Stimulated activated memory B cell treated with anti-CD40 and anti-IgM and Interleukin-4, amounts not matched to agents 10 μg/mL and 1 μg/mL and 100 μg/mL, for 72 hours (primary cell): ENCODE measurements at regions not wholly inside any gene's neighbourhood (a gene's known extent, or its start where the extent isn't known, plus 50 kb on each side); places are given as distances from the start of the nearest gene placed in this dataset.
"Not testable (repeated sequence)": the region's sequence is repeated elsewhere in the genome, so short reads cannot be mapped to it uniquely, and the experiment has no call there.

ENCODE experiments used
- ATAC-seq: fragments of 150-1000 bp; cut with Tn5 transposase; 2 replicates; pipeline ENCODE4 v1.10.0; 2021
- H3K27ac Mint-ChIP-seq: one replicate; pipeline ENCODE4 v1.8.0; 2022; ENCODE audit warnings: mild to moderate bottlenecking, mixed read lengths
- H3K27me3 Mint-ChIP-seq: one replicate; pipeline ENCODE4 v1.8.0; 2022; ENCODE audit warnings: mixed read lengths
- H3K36me3 Mint-ChIP-seq: one replicate; pipeline ENCODE4 v1.8.0; 2022; ENCODE audit warnings: mixed read lengths
- H3K4me1 Mint-ChIP-seq: one replicate; pipeline ENCODE4 v1.8.0; 2022; ENCODE audit warnings: mixed read lengths
- H3K4me3 Mint-ChIP-seq: one replicate; pipeline ENCODE4 v1.8.0; 2022; ENCODE audit warnings: mild to moderate bottlenecking, moderate library complexity, mixed read lengths
- H3K9me3 Mint-ChIP-seq: one replicate; pipeline ENCODE4 v1.8.0; 2022; ENCODE audit warnings: mixed read lengths

DNA sequence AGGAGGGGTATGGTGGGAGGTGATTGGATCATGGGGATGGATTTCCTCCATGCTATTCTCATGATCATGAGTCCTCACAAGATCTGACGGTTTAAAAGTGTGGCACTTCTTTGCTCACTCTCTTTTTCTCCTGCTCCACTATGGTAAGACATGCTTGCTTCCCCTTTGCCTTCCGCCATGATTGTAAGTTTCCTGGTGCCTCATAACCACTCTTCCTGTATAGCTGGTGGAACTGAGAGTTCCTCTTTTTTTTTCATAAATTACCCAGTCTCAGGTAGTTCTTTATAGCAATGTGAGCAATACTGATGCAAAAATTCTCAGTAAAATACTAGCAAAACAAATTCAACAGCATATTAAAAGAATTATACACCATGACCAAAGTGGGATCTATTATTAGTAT, 728.5 kb upstream of the SLC8A1 start:
- peaks cover 7% of the 10 kb centered on the region for H3K9me3 Mint-ChIP-seq

DNA sequence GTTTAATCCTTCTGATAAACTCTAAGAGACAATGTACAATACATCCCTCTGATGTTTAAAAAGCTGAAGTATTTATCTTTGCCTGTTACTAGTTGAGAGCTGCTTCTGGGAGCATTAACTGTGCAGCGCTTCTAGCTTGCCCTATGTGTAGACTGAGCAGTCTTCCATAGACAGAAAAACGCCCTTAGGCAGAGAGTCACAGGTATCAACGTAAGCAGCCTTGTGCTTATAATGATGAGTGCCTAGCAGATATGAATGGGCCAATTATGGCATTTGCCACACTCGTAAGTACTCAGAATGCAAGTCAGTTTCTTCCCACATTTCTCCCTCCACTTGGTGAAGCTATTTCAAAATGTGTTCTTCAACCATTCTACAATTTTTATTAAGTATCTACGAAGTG, 731.1 kb upstream of the SLC8A1 start:
- Mint-ChIP-seq H3K9me3 (peaks cover 7% of the 10 kb centered on the region), H3K27ac (no peak overlapping the region), H3K4me3 (no peak overlapping the region), H3K27me3 (no peaks in the 10 kb centered on the region), H3K4me1 (no peaks in the 10 kb centered on the region), H3K36me3 (no peaks in the 10 kb centered on the region)
- ATAC-seq, result no peak

More for the DNA sequence above, 728.5 kb upstream of the SLC8A1 start:
- no peaks in the 10 kb centered on the region for H3K4me1 Mint-ChIP-seq
- no peaks in the 10 kb centered on the region for H3K36me3 Mint-ChIP-seq
- no peak overlapping the region for H3K27ac Mint-ChIP-seq
- no peaks in the 10 kb centered on the region for H3K27me3 Mint-ChIP-seq
- H3K4me3 Mint-ChIP-seq, result no peak overlapping the region
- no peak for ATAC-seq

GRCh38 chr2:41187376-41188122, 735.7 kb upstream of the SLC8A1 start:
- peaks cover 2% of the 10 kb centered on the region for H3K9me3 Mint-ChIP-seq
- no peaks in the 10 kb centered on the region for H3K27me3 Mint-ChIP-seq
- H3K4me3 Mint-ChIP-seq, result no peak overlapping the region
- no peak for ATAC-seq
- no peaks in the 10 kb centered on the region for H3K36me3 Mint-ChIP-seq
- H3K27ac Mint-ChIP-seq, result no peak overlapping the region
- no peaks in the 10 kb centered on the region for H3K4me1 Mint-ChIP-seq

- H3K27ac Mint-ChIP-seq, result no peak overlapping the region
- H3K4me1 Mint-ChIP-seq, result no peaks in the 10 kb centered on the region
- H3K36me3 Mint-ChIP-seq, result no peaks in the 10 kb centered on the region
- H3K4me3 Mint-ChIP-seq, result no peak overlapping the region
- no peaks in the 10 kb centered on the region for H3K9me3 Mint-ChIP-seq
- no peak for ATAC-seq
- no peaks in the 10 kb centered on the region for H3K27me3 Mint-ChIP-seq
Measured at GRCh38 chr2:41194230-41194629, 742.3 kb upstream of the SLC8A1 start.

GRCh38 chr2:41197781-41198180, 745.9 kb upstream of the SLC8A1 start:
- Mint-ChIP-seq H3K4me3 (no peak overlapping the region), H3K9me3 (no peaks in the 10 kb centered on the region), H3K27ac (no peak overlapping the region), H3K4me1 (no peaks in the 10 kb centered on the region), H3K27me3 (no peaks in the 10 kb centered on the region), H3K36me3 (no peaks in the 10 kb centered on the region)
- no peak for ATAC-seq

GRCh38 chr2:41199334-41199733, 747.4 kb upstream of the SLC8A1 start:
- Mint-ChIP-seq H3K4me3 (no peak overlapping the region), H3K4me1 (no peaks in the 10 kb centered on the region), H3K9me3 (no peaks in the 10 kb centered on the region), H3K36me3 (no peaks in the 10 kb centered on the region), H3K27me3 (no peaks in the 10 kb centered on the region), H3K27ac (no peak overlapping the region)
- ATAC-seq, result no peak

- no peaks in the 10 kb centered on the region for H3K4me1 Mint-ChIP-seq
- peaks cover 7% of the 10 kb centered on the region for H3K9me3 Mint-ChIP-seq
- no peaks in the 10 kb centered on the region for H3K36me3 Mint-ChIP-seq
- H3K4me3 Mint-ChIP-seq, result no peak overlapping the region
- no peaks in the 10 kb centered on the region for H3K27me3 Mint-ChIP-seq
- no peak for ATAC-seq
- H3K27ac Mint-ChIP-seq, result no peak overlapping the region
Measured at GRCh38 chr2:41204315-41204714, 752.4 kb upstream of the SLC8A1 start.

DNA sequence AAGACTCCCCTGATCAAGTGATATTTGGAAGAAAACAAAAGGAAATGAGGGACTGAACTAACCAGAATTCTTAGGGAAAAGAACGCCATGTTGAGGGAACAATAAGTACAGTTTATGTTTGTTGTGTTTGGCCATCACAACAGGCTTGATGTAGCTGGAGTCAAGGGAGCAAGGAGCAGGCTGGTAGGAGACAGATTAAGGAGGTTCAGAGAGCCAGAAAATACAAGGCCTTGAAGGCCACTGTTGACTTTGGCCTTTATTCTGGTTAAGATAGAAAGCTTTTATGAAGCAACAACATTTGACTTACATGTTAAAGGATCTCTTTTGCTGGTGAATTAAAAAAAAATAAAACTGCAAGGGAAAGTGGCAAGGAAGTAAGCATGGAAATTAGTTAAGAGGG, 754.1 kb upstream of the SLC8A1 start:
- no peaks in the 10 kb centered on the region for H3K4me1 Mint-ChIP-seq
- no peak for ATAC-seq
- H3K4me3 Mint-ChIP-seq, result no peak overlapping the region
- H3K36me3 Mint-ChIP-seq, result no peaks in the 10 kb centered on the region
- H3K9me3 Mint-ChIP-seq, result peaks cover 7% of the 10 kb centered on the region
- no peaks in the 10 kb centered on the region for H3K27me3 Mint-ChIP-seq
- no peak overlapping the region for H3K27ac Mint-ChIP-seq

DNA sequence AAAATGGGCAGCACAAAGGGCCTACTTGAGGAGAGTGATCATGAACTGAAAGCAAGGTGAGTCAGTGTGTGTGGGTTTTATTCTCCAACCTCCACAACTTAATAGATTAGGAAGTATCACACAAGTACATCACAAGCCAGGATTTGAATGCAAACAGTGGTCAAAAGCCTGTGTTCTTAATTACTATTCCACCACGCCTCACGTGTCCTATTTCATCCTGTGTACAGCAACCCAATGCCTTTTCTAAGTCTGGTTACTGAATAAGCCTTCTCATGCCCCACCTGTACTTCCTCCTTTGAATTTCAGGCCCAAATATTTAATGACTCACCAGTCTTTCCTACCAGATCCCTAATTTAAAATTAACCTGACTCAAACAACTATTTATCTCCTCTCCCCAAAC, 755.7 kb upstream of the SLC8A1 start:
- ATAC-seq, result no peak
- Mint-ChIP-seq H3K27ac (no peak overlapping the region), H3K4me3 (no peak overlapping the region), H3K9me3 (peaks cover 7% of the 10 kb centered on the region), H3K36me3 (no peaks in the 10 kb centered on the region), H3K4me1 (no peaks in the 10 kb centered on the region), H3K27me3 (no peaks in the 10 kb centered on the region)

- not testable (repeated sequence) for H3K27ac Mint-ChIP-seq, H3K27me3 Mint-ChIP-seq, H3K4me3 Mint-ChIP-seq, ATAC-seq, H3K4me1 Mint-ChIP-seq, H3K36me3 Mint-ChIP-seq
- H3K9me3 Mint-ChIP-seq, result peaks cover 13% of the 10 kb centered on the region
Measured at GRCh38 chr2:41210030-41210429, 758.1 kb upstream of the SLC8A1 start.

DNA sequence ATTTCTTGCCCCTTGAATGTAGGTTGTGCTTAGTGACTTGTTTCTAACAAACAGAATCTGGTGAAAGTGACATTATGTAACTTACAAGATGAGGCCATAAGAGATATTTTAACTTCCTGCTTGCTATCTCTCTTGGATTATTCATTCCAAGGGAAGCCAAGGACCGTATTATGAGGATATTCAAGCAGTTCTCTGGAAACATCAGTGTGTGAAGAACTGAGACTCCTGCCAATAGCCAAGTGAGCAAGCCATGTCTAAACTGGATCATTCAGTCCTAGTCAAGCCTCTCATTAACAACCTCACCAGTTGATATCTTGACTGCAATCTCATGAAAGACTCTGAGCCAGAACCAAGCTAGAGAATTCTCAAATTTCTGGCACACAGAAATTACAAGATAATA, 765.1 kb upstream of the SLC8A1 start:
- Mint-ChIP-seq H3K36me3 (no peaks in the 10 kb centered on the region), H3K27me3 (no peaks in the 10 kb centered on the region), H3K4me3 (no peak overlapping the region), H3K27ac (no peak overlapping the region), H3K4me1 (no peaks in the 10 kb centered on the region), H3K9me3 (peaks cover 18% of the 10 kb centered on the region)
- no peak for ATAC-seq

GRCh38 chr2:41222593-41222992, 770.7 kb upstream of the SLC8A1 start:
- no peak for ATAC-seq

DNA sequence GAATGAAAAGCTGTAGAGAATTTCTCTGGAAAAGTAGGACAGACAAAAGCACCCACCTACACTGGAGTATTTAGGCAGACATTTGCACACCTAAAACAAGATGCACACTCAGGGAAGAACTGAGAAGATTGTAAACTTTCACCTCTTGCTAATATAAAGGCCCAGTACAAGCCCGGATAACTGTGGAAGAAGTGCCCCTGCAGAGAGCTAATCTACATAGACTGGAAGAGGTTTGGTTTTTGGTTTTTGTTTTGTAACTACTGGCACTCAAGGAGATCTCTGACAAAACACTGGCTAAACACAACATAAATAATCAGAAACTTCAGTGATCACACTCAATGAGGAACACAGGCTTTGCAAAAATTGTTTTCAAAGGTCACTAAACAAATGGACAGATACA, 782.2 kb upstream of the SLC8A1 start:
- ATAC-seq, result no peak
- H3K4me1 Mint-ChIP-seq, result no peaks in the 10 kb centered on the region
- no peak overlapping the region for H3K27ac Mint-ChIP-seq
- H3K27me3 Mint-ChIP-seq, result no peaks in the 10 kb centered on the region
- peaks cover 25% of the 10 kb centered on the region for H3K9me3 Mint-ChIP-seq
- no peaks in the 10 kb centered on the region for H3K36me3 Mint-ChIP-seq
- H3K4me3 Mint-ChIP-seq, result no peak overlapping the region

More at GRCh38 chr2:41222593-41222992, 770.7 kb upstream of the SLC8A1 start:
- no peak overlapping the region for H3K4me3 Mint-ChIP-seq
- peaks cover 4% of the 10 kb centered on the region for H3K9me3 Mint-ChIP-seq
- H3K27ac Mint-ChIP-seq, result no peak overlapping the region
- H3K27me3 Mint-ChIP-seq, result no peaks in the 10 kb centered on the region
- H3K4me1 Mint-ChIP-seq, result no peaks in the 10 kb centered on the region
- no peaks in the 10 kb centered on the region for H3K36me3 Mint-ChIP-seq

- ATAC-seq, result peak; percentile 12
- Mint-ChIP-seq H3K4me3 (no peak overlapping the region), H3K27ac (no peak overlapping the region), H3K9me3 (peaks cover 12% of the 10 kb centered on the region), H3K4me1 (no peaks in the 10 kb centered on the region), H3K36me3 (no peaks in the 10 kb centered on the region), H3K27me3 (no peaks in the 10 kb centered on the region)
Measured at GRCh38 chr2:41241325-41242000, 789.6 kb upstream of the SLC8A1 start.

DNA sequence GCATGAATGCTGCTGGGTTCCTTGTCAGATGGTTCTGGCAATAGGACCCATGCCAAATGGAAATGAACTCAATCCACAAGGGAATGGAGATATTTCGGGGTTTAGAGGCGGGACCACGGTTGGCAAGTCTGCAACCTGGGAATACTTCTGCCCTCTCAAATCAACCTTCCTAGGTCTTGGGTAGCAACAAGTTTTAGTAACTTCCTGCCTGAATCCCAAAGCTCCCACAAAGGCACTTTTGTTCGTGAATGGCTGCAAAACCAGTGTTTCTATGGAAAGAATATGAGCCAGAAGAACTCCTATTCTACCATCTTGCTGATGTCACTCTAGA, 790.1 kb upstream of the SLC8A1 start:
- H3K4me1 Mint-ChIP-seq, result no peaks in the 10 kb centered on the region
- no peaks in the 10 kb centered on the region for H3K36me3 Mint-ChIP-seq
- no peak overlapping the region for H3K4me3 Mint-ChIP-seq
- ATAC-seq, result no peak
- no peaks in the 10 kb centered on the region for H3K27me3 Mint-ChIP-seq
- H3K9me3 Mint-ChIP-seq, result peaks cover 12% of the 10 kb centered on the region
- no peak overlapping the region for H3K27ac Mint-ChIP-seq

GRCh38 chr2:41267929-41268659, 779.7 kb upstream of the PKDCC start:
- Mint-ChIP-seq H3K36me3 (no peaks in the 10 kb centered on the region), H3K4me3 (no peak overlapping the region), H3K4me1 (no peaks in the 10 kb centered on the region), H3K9me3 (no peaks in the 10 kb centered on the region), H3K27ac (no peak overlapping the region), H3K27me3 (no peaks in the 10 kb centered on the region)
- ATAC-seq, result no peak
